B cell (primary cell): ENCODE measurements at regions not wholly inside any gene's neighbourhood (a gene's known extent, or its start where the extent isn't known, plus 50 kb on each side); places are given as distances from the start of the nearest gene placed in this dataset.

Experiments
- CTCF ChIP-seq: fragments of 200-600 bp; IDR thresholded peaks from one replicate; pipeline ENCODE4 v1.8.0; 2022; ENCODE audit warnings: antibody characterized with exemption, mild to moderate bottlenecking
- EZH2 ChIP-seq: IDR thresholded peaks from 2 replicates; pipeline ENCODE4 v1.6.1; 2012; ENCODE audit warnings: borderline replicate concordance, low read depth, mild to moderate bottlenecking, moderate library complexity, low read length; ENCODE audit not compliant: insufficient read depth, poor library complexity, severe bottlenecking

- TF ChIP-seq EZH2: no peak
- no peak for TF ChIP-seq CTCF
Measured at GRCh38 chr2:83744855-83745254, 714.2 kb downstream of the SUCLG1 start.
